GM18861 (cell line): ENCODE measurements at regions not wholly inside any gene's neighbourhood (a gene's known extent, or its start where the extent isn't known, plus 50 kb on each side); places are given as distances from the start of the nearest gene placed in this dataset.
"Not testable (repeated sequence)": the region's sequence is repeated elsewhere in the genome, so short reads cannot be mapped to it uniquely, and the experiment has no call there.

Experiments
- ATAC-seq: cut with Tn5 transposase; IDR thresholded peaks from one replicate; pipeline ENCODE4 v1.9.1; 2021; ENCODE audit not compliant: unreplicated experiment

DNA sequence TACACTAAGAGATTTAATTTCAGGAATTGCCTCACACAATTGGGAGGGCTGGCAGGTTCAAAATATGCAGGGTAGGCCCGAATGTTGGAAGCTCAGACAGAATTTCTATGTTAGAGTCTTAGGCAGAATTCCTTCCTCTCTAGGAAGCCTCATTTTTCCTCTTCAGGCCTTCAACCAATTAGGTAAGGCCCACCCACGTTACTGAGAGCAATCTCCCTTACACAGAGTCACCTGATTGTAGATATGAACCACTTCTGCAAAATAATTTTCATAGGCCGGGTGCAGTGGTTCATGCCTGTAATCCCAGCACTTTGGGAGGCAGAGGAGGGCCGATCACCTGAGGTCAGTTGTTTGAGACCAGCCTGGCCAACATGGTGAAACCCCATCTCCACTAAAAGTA lies 50.2 kb upstream of the HIVEP1 start:
- no peak for ATAC-seq

DNA sequence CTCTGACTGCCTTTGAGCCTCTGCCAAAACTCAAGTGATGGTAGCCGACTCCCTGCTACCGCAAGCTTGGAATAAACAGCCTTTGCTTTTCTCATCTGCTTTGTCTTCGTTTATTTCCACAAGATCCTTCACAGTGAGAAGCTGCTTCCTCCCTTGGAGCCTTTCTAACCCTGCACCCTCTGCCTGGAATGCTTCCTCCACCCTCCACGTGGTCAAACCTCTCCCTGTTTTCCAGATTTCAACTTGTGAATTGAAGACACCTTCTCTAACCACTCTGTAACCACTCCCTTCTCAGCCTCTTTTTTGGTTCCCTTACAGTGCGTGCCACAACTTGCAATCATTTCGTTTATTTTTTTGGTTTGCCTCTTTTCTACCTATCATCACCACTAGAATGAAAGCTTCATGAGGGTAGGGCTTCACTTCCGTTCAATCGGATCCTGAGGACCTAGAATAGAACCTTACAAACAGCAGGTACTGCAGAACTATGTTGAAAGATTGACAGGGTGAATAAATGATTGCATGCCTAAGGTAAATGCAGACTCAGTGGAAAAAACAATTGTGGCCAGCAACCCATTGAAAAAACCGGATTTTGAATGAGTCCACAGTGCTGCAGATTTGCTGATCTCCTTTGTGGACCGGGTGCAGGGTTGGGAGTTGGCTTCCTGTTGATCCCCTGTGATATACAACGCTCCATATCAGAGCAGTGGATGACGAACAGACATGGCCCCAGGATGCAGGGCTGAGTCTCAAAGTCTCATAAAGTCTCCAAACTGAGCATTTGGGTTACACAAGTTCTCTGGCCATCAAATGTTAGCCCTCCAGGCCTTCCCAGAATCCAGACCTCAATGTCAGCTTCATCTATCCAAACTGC lies 51.0 kb upstream of the HIVEP1 start:
- no peak for ATAC-seq

DNA sequence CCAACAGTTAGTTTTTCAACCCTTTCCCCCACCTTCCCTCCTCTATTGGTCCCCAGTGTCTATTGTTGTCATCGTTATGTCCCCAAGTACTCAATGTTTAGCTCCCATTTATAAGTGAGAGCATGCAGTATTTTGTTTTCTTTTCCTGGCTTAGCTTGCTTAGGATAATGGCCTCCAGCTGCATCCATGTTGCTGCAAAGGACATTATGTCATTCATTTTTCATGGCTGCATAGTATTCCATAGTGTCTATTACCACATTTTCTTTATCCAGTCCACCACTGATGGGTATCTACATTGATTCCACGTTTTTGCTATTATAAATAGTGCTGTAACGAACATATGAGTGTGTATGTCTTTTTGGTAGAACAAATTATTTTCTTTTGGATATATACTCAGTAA lies 55.3 kb upstream of the HIVEP1 start:
- ATAC-seq, result no peak

DNA sequence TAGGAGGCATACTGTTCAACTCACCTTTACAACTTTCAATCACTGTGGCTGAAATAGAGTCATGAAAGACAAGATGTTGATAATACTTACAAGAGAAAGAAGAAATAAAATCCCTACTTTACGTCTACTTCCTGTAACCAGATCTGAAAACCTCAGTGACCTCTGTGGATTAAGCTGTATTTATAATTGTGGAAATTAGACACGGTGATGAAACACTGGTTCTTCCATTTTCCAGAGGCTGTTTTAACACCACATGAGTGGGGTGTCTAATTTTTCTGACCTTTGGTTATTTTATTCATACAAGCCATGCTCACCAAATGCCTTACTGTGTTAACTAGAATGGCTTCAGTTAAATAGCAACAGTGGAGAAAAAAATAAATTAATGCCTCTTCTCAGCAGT lies 58.5 kb upstream of the HIVEP1 start:
- ATAC-seq, result no peak

DNA sequence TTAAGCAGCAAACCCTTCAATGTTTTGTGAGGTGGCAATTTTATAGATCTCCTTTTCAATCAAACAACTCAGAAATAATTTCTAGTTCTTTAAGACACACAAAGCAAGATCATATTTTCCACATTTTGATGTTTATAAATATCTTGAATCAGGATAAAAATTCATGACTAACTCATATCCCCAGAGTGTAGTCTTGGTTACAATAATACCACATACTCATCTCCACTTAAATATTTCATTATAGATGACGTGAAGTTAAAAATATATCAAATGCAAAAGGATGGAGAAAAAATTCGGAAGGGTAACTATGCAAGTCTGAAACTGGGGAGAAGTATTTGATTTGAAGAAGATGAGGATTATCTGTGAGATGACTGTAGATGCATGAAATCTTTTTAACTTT lies 59.8 kb upstream of the HIVEP1 start:
- no peak for ATAC-seq

DNA sequence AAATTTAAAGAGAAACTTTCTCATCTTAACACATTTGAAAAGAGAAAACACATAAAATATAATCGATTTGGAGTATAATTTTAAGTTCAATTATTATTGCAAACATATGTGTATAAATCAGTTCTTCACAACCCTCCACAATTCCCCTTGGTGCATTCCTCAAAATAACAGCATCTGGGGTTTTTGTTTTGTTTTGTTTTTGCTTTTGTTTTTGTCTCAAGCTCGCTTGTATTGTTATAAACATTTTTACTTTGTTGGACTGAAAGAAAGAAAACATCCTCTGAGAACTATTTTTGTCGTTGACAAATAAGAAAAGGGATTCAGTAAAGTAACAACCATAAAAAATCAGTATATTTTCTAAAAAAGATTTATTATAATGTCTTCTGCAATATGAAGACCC lies 60.2 kb upstream of the HIVEP1 start:
- no peak for ATAC-seq

DNA sequence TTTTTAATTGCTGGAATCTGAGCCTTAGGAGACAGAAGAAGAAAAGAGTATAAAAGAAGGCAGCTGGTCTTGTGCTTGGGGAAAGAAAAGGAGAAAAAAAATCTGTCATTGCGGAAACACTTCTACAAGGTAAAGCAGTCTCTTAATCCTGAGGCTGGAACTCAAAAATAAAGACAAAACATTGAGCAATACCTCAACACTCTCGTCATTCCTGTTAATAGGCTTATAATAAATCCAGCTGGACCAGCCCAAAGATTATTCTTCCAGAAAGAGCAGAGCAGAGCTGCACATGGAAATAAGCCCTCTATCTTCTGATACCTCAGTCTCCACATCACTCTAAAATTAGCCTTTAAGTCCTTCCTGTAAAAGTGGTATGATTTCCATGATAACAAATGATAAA lies 62.0 kb upstream of the HIVEP1 start:
- ATAC-seq, result no peak

DNA sequence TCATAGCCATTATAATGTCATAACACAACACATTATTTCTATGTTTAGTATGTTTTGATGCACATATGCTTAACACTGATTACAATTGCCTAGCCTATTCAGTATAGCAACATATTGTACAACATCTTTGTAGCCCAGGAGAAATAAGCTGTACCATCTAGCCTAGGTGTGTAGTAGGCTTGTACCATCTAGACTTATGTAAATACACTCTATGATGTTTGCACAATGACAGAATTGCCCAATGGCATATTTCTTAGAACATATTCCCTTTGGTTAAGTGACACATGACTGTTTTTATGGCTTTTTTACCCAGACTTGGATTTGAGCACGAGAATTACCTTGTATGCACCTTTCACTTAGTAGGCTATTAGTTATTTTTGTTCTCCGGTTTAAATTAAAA lies 64.5 kb upstream of the HIVEP1 start:
- no peak for ATAC-seq

DNA sequence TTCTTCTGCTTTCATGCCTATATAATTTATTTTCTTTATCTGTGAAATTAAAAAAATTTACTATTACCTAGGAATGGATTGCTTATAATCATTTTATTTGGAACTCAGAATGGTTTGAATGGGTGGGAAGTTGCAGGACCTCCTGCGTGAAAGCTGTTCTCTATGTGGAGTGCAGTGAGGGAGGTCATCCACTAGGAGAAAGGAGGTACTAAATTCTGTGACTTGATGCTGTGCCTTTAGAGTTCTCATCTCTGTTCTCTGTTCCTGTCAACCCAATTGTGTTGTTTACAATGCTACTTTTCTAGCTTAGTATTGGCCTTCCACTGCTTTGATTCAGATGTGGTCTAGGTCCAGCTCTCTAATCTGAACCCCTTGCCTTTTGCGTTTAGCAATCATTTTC lies 65.0 kb upstream of the HIVEP1 start:
- ATAC-seq, result no peak

DNA sequence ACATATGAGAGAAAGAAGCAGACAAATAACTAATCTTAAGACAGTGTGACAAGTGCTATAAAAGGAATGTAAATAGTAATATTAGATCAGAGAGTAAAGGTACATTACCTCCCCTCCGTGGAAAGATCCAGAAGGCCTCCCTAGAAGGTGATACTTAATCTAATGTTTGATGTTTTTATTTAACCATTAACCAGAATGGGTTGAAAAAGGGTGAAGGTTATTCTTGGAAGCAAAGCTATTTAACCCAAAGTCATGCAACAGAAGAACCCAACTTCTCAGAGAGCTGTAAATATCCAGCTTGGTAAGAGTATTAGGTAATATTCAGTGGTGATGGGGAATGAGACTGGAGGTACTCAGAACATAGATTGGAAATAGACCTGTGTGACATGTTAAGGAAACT lies 68.0 kb upstream of the HIVEP1 start:
- ATAC-seq, result no peak

DNA sequence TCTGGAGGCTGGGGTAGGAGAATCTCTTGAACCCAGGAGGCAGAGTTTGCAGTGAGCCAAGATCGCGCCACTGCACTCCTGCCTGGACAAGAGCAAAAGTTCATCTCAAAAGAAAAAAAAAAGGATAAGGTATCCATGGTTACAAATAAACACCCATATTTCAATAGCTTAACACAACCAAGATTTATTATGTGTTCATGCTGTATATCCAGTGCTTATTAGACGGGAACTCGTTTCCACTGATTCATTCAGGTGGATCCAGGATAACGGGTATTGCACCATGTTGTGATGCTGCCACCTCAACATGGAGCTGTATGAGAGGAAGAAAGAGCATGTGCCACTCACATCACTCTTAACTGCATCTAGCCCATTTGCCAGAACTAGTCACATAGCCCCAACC lies 69.1 kb upstream of the HIVEP1 start:
- ATAC-seq, result no peak

DNA sequence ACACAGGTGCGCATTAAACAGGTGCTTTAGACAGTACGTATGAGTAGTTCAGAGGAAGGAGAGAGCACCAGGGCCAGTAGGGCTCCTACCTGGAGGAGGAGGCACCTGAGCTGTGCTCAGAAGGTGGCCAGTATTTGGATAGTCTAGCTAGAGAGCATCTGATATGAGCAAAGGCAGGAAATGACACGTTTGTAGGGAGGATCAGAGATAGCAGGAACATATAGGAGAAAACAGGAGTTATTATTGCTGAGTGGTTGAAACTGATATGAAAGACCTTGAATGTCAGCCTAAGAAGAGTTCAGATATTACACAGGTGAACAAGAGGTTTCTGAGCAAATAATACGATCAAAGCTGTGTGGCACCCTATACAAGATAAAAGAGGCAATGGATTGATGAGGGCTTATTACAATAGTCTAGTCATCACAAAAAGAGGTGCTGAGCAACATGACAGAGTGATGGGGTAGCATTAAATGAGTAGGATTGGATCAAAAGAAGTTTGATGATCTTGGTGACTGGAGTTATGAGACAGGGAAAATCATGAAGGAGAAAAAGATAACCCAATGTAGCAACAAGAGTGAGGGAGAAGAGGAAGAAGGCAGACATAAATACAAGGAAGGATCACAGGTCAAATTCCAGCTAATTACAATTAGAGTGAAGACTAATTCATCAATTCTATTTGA lies 69.8 kb upstream of the HIVEP1 start:
- no peak for ATAC-seq

DNA sequence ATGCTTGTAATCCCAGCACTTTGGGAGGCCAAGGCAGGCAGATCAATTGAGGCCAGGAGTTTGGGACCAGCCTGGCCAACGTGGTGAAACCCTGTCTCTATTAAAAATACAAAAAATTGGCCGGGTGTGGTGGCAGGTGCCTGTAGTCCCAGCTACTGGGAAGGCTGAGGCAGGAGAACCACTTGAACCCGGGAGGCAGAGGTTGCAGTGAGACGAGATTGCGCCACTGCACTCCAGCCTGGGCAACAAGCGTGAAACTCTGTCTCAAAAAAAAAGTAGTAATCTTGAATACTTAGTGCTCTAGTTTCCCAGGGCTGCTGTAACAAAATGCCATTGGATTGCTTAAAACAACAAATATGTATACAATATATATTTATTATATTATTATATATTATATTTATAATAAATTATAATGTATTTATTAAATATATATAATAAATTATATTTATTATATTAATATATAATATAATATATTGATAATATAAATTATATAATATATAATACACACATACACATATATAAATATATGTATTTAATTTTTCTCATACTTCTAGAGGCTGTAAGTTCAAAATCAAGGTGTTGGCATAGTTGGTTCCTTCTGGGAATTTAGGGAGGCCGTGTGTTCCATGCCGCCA lies 71.5 kb upstream of the HIVEP1 start:
- ATAC-seq, result not testable (repeated sequence)

DNA sequence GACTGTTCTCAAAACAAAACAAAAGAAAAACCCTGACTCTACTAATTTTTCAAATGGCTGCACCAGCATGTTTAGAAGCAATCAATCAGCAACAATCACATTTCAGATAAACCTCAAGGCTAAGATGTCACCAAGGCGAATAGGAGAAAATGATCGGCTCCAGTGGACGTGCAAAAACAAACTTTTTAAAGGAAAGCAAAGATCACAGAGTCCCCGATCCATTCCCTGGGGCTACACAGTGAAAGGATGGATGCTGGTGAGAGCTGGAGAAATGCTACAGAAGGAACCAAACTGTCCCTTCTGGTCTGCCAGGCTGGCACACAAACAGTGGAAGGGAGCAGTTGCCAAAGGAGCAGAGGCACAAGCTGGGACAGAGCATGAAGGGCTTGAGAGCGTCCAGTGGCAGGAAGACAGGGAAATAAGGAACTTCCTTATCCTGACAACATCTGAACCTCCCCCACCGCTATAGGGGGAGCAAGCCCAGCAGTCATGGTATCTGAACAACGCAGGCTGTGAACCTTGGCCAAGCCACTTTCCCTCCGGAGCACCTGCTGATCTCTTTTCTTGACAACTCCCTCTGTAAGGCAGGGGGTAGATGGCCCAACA lies 73.7 kb upstream of the HIVEP1 start:
- no peak for ATAC-seq

DNA sequence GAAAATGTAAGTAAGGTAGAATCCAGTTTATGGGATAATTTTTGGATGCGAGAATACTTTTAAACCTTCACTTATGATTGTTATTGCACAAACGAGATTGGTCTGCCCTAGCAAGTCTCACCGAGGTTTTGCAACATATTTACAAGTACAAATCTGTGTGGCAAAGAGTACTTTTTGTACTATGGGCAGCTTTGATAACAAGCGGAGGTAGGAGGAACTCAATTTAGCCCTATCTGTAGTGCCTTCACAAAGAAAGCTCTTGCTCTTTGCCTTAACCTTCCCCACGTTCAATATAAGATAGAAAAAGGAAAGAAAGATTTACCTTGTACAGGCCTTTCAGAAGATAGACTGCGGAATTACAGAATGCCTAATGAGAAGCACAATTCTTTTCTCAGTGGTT lies 77.5 kb upstream of the HIVEP1 start:
- ATAC-seq, result no peak

DNA sequence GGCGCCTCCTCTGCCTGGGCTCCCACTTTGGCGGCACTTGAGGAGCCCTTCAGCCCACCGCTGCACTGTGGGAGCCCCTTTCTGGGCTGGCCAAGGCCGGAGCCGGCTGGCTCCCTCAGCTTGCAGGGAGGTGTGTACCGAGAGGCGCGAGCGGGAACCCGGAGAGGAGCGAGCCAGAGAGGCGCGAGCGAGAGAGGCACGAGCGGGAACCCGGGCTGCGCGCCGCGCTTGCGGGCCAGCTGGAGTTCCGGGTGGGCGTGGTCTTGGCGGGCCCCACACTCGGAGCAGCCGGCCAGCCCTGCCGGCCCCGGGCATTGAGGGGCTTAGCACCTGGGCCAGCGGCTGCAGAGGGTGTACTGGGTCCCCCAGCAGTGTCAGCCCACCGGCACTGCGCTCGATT lies 79.2 kb upstream of the HIVEP1 start:
- not testable (repeated sequence) for ATAC-seq

DNA sequence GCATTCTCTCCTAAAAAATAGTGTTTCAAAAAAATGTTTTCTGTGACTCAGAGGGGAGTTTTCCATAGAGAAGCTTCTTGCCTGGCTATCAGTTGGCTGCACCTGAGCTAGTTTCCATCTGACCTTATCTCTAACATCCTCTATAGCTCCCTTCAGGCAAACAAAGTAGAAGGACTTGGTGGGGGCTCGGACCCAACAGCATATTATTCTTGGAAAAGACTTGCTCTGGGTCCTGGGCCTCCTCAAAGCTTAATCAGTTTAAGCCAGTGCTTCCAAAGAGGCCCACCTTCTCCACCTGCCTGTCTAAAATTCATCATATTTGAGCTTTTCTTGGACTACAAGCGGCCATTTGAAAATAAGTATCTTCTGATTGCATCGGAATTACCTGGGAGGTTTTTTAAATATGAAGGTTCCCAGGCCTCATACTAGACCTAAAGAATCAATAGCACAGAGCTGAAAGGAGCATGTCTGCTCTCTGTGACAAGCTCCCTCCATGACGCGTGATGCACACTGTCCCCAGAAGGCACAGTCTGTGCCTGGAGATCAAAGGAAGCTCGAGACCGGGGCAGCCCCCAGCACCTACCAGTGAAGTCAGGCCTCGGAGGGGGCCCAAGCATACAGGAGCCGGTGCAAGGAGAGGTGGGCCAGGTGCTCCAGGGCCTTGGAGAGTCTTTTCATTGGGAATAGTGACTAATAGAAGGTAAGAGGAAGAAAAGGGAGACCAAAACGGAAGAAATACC lies 80.6 kb upstream of the HIVEP1 start:
- ATAC-seq, result no peak

DNA sequence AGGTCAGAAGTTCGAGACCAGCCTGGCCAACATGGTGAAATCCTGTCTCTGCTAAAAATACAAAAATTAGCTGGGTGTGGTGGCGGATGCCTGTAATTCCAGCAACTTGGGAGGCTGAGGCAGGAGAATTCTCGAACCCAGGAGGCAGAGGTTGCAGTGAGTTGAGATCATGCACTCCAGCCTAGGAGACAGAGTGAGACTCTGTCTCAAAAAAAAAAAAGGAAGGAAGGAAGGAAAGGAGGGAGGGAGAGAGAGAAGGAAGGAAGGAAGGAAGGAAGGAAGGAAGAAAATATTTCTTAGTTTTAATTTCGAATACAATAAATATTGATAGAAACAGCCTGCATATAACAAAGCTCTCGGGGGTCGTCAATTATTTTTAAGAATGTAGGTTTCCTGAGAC lies 81.3 kb upstream of the HIVEP1 start:
- ATAC-seq, result not testable (repeated sequence)

DNA sequence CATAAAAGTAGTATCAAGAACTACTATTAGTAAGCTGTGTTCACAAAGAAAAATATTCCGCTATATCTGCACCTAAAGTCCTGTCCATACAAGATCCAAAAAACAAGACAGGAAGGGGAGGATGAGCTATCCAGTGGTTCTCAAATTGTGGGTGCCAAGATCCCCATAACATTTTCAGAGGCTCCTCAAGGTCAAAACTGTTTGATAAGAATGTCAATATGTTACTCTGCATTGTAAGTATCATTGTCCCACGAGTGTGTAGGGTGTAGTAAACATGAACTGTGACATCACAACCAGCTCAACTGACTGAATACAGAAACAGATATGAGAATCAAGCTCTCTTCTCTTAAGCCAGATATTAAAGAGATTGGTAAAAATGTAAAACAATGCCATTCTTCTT lies 81.9 kb upstream of the HIVEP1 start:
- ATAC-seq, result no peak

DNA sequence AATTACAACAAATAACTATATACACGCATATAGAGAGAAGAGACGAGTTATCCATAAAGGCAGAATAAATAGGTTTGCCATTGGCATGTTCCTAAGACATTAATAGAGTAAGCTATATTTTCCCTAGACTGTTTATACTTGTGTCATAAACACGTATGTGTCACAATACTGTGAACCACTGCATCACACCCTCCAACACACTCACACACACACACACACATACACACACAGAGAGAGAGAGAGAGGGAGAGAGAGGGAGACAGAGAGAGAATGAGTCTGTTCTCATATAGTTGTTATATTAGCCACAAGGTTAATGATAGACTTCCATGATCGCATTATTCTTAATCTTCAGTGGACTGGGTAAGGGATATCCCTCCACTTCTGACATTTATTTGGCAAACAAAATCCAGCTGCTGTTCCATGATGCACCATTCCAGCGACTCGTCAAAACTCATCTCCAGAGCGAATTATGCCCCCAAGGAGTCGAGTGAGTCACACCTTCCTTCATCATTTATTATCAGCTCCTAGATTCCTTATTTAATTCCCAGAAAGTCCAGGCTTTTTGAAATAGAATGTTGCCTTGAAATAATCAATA lies 82.8 kb upstream of the HIVEP1 start:
- no peak for ATAC-seq
